Right lobe of liver (tissue), 6 donors: ENCODE measurements at regions not wholly inside any gene's neighbourhood (a gene's known extent, or its start where the extent isn't known, plus 50 kb on each side); places are given as distances from the start of the nearest gene placed in this dataset.

Experiments
- ATAC-seq, 4 donors: fragments of 200-7000 bp; cut with Tn5 transposase; one replicate each; pipeline ENCODE4 v1.9.1; 2020; ENCODE audit warnings: mild to moderate bottlenecking in 4 of 4, moderate library complexity in 4 of 4
- DNase-seq, 3 donors: peaks; one replicate each; pipeline ENCODE4 v3.0.0-alpha.2; 2020
- H3K27ac ChIP-seq, 3 donors: fragments of 200-600 bp; one replicate each; pipeline ENCODE4 v1.8.0; 2022
- H3K27me3 ChIP-seq, 2 donors: fragments of 200-600 bp; one replicate each; pipeline ENCODE4 v1.8.0; 2022
- H3K36me3 ChIP-seq, 4 donors: fragments of 200-600 bp; sonication (generic) in 1 of 4; one replicate each; pipeline versions ENCODE4 v1.5.1 to v1.8.0; 2017 to 2022; ENCODE audit warnings: control low read depth in 1 of 4
- H3K4me1 ChIP-seq, 4 donors: fragments of 200-600 bp; sonication (generic) in 1 of 4; one replicate each; pipeline versions ENCODE4 v1.5.1 to v1.8.0; 2017 to 2022; ENCODE audit warnings: control low read depth in 1 of 4
- H3K4me3 ChIP-seq, 3 donors: fragments of 200-600 bp; one replicate each; pipeline ENCODE4 v1.8.0; 2022
- H3K9me3 ChIP-seq, 4 donors: fragments of 200-600 bp; sonication (generic) in 1 of 4; one replicate each; pipeline versions ENCODE4 v1.5.1 to v1.8.0; 2017 to 2022; ENCODE audit warnings: control low read depth in 1 of 4
- CTCF ChIP-seq, 4 donors: fragments of 200-600 bp in 3 of 4; fragments of 450-650 bp in 1 of 4; IDR thresholded peaks; one replicate each; pipeline versions ENCODE4 v1.5.1 to v1.8.0; 2016 to 2022; ENCODE audit warnings: antibody characterized with exemption in 4 of 4, mild to moderate bottlenecking in 2 of 4
- POLR2A ChIP-seq: fragments of 450-650 bp; IDR thresholded peaks from one replicate; pipeline ENCODE4 v1.6.1; 2017; ENCODE audit warnings: antibody characterized with exemption, mild to moderate bottlenecking
- WGBS: methylation state at CpG from one replicate; pipeline ENCODE4 v1.1.6; 2018; ENCODE audit warnings: low coverage, low lambda C conversion rate; ENCODE audit not compliant: insufficient coverage; ENCODE audit errors: missing lambda C conversion rate; 5-methylcytosine and 5-hydroxymethylcytosine counted together
- intact Hi-C, 2 donors: fragments of 100-400 bp; cut with DNase I; formaldehyde crosslinking; loops; one replicate each; pipeline versions ENCODE4 v1.11.2 to v1.14.1; 2022
- donor health status: DM: no; HTN: yes; CAD: no.
- donor health status: DM: no; HTN: no; CAD: no.
- donor health status: DM: no; HTN: no; CAD: no.
- donor health status: DM: no; HTN: yes; CAD: no.
- donor health status: DM: no; HTN: yes; CAD: no.

GRCh38 chr22:34454598-34454997 lies 534.3 kb upstream of the LARGE1 start:
- Histone ChIP-seq H3K4me1 (no peaks in the 10 kb centered on the region), H3K36me3 (no peaks in the 10 kb centered on the region), H3K4me3 (no peak overlapping the region), H3K27ac (no peak overlapping the region), H3K9me3 (no peaks in the 10 kb centered on the region), H3K27me3 (no peaks in the 10 kb centered on the region)
- no peak for DNase-seq
- WGBS: 27% methylated on average over 2 of the region's 2 CpGs
- ATAC-seq: no peak
- intact Hi-C loops: no loop called here
- TF ChIP-seq CTCF (IDR thresholded peaks at IDR 0.05): no peak
- no peak for TF ChIP-seq POLR2A

- no peak for DNase-seq
- Histone ChIP-seq H3K36me3 (no peaks in the 10 kb centered on the region), H3K4me3 (no peak overlapping the region), H3K4me1 (no peaks in the 10 kb centered on the region), H3K27me3 (no peaks in the 10 kb centered on the region), H3K9me3 (no peaks in the 10 kb centered on the region), H3K27ac (no peak overlapping the region)
- intact Hi-C loops: no loop called here
- TF ChIP-seq CTCF (IDR thresholded peaks at IDR 0.05) (no peak), POLR2A (no peak)
- 48% methylated on average over 4 of the region's 4 CpGs for whole genome bisulfite sequencing
- no peak for ATAC-seq
Measured at GRCh38 chr22:34462795-34463194, 542.5 kb upstream of the LARGE1 start.

GRCh38 chr22:34475886-34476285 lies 555.6 kb upstream of the LARGE1 start:
- no peaks in the 10 kb centered on the region for H3K27me3 ChIP-seq
- ATAC-seq: no peak
- TF ChIP-seq CTCF (IDR thresholded peaks at IDR 0.05): no peak
- no peak for TF ChIP-seq POLR2A
- H3K27ac ChIP-seq: no peak overlapping the region
- no peaks in the 10 kb centered on the region for H3K9me3 ChIP-seq
- WGBS: 57% methylated on average over 3 of the region's 3 CpGs
- H3K4me3 ChIP-seq: no peak overlapping the region
- intact Hi-C loops: no loop called here
- H3K36me3 ChIP-seq: no peaks in the 10 kb centered on the region
- no peaks in the 10 kb centered on the region for H3K4me1 ChIP-seq
- DNase-seq: no peak

GRCh38 chr22:34476762-34477161 lies 556.5 kb upstream of the LARGE1 start:
- 38% methylated on average over 2 of the region's 2 CpGs for WGBS
- Histone ChIP-seq H3K9me3 (no peaks in the 10 kb centered on the region), H3K4me1 (no peaks in the 10 kb centered on the region), H3K36me3 (no peaks in the 10 kb centered on the region), H3K27me3 (no peaks in the 10 kb centered on the region), H3K27ac (no peak overlapping the region), H3K4me3 (no peak overlapping the region)
- intact Hi-C loops: no loop called here
- DNase-seq (no peak), ATAC-seq (no peak)
- TF ChIP-seq POLR2A: no peak
- TF ChIP-seq CTCF (IDR thresholded peaks at IDR 0.05): no peak

GRCh38 chr22:34481090-34481489 lies 560.8 kb upstream of the LARGE1 start:
- no peak for TF ChIP-seq POLR2A
- no peak for TF ChIP-seq CTCF (IDR thresholded peaks at IDR 0.05)
- DNase-seq: no peak
- 65% methylated on average over 3 of the region's 3 CpGs for WGBS
- H3K27ac ChIP-seq: no peak overlapping the region
- no peaks in the 10 kb centered on the region for H3K36me3 ChIP-seq
- H3K4me3 ChIP-seq: no peak overlapping the region
- H3K9me3 ChIP-seq: no peaks in the 10 kb centered on the region
- no peaks in the 10 kb centered on the region for H3K27me3 ChIP-seq
- intact Hi-C loops: no loop called here
- H3K4me1 ChIP-seq: no peaks in the 10 kb centered on the region
- ATAC-seq: no peak
